Neural progenitor cell (in vitro differentiated cells): ENCODE measurements at regions not wholly inside any gene's neighbourhood (a gene's known extent, or its start where the extent isn't known, plus 50 kb on each side); places are given as distances from the start of the nearest gene placed in this dataset.
"Not testable (repeated sequence)": the region's sequence is repeated elsewhere in the genome, so short reads cannot be mapped to it uniquely, and the experiment has no call there.

ENCODE experiments used
- EZH2 ChIP-seq: fragments of 200-600 bp; sonication (generic); IDR thresholded peaks from 2 replicates; pipeline ENCODE4 v1.6.1; 2017; ENCODE audit warnings: antibody characterized with exemption, mild to moderate bottlenecking, moderate library complexity
- EZH2phosphoT487 ChIP-seq: fragments of 200-600 bp; sonication (generic); IDR thresholded peaks from 2 replicates; pipeline ENCODE4 v1.6.1; 2017; ENCODE audit warnings: antibody characterized with exemption
- TF ChIP-seq, protein P1 (sequence below): fragments of 200-600 bp; sonication (generic); IDR thresholded peaks from 2 replicates; pipeline ENCODE4 v1.5.1; 2017; ENCODE audit warnings: antibody characterized with exemption, mild to moderate bottlenecking

DNA sequence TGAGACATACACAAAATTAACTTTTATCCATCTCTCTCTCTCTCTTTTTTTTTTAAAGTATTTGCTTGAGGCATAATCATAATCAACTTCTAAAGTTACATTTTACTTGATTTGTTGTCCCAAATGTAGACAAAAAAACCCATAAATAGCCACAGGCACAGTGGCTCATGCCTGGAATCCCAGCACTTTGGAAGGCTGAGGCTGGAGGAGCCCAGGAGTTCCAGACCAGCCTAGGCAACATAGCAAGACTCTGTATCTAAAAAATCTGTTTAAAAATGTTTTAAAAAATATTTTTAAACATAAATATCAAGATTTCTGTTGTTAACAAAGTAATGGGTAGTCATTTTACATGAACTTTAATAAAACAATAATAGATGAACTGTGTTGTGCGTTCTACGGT, 4791.1 kb upstream of the OR11H1 start:
- TF ChIP-seq, protein P1, sequence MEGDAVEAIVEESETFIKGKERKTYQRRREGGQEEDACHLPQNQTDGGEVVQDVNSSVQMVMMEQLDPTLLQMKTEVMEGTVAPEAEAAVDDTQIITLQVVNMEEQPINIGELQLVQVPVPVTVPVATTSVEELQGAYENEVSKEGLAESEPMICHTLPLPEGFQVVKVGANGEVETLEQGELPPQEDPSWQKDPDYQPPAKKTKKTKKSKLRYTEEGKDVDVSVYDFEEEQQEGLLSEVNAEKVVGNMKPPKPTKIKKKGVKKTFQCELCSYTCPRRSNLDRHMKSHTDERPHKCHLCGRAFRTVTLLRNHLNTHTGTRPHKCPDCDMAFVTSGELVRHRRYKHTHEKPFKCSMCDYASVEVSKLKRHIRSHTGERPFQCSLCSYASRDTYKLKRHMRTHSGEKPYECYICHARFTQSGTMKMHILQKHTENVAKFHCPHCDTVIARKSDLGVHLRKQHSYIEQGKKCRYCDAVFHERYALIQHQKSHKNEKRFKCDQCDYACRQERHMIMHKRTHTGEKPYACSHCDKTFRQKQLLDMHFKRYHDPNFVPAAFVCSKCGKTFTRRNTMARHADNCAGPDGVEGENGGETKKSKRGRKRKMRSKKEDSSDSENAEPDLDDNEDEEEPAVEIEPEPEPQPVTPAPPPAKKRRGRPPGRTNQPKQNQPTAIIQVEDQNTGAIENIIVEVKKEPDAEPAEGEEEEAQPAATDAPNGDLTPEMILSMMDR: not testable (repeated sequence)
- TF ChIP-seq EZH2phosphoT487, EZH2: not testable (repeated sequence)
